IPS-18c (cell line): ENCODE measurements at regions not wholly inside any gene's neighbourhood (a gene's known extent, or its start where the extent isn't known, plus 50 kb on each side); places are given as distances from the start of the nearest gene placed in this dataset.
A peak's percentile ranks its signal among the peaks of the same experiment; 100 is the strongest.

Experiments
- H3K4me3 ChIP-seq: 2 replicates; pipeline ENCODE4 v1.7.0; 2013; ENCODE audit warnings: low read depth, mild to moderate bottlenecking, low read length, moderate library complexity; ENCODE audit not compliant: insufficient read depth
- H3K9me3 ChIP-seq: one replicate; pipeline ENCODE4 v1.6.1; 2013; ENCODE audit warnings: mild to moderate bottlenecking, low read length, moderate library complexity; ENCODE audit not compliant: control insufficient read depth, insufficient read depth

- Histone ChIP-seq H3K9me3 (no peaks in the 10 kb centered on the region), H3K4me3 (no peak overlapping the region)
Measured at GRCh38 chr3:107951126-107951525, 139.7 kb downstream of the CD47 start.

GRCh38 chr3:107950417-107950816 is 140.4 kb downstream of the CD47 start:
- no peaks in the 10 kb centered on the region for H3K9me3 ChIP-seq
- no peak overlapping the region for H3K4me3 ChIP-seq

GRCh38 chr3:107949394-107949970 is 141.3 kb downstream of the CD47 start:
- no peaks in the 10 kb centered on the region for H3K9me3 ChIP-seq
- no peak overlapping the region for H3K4me3 ChIP-seq

- no peaks in the 10 kb centered on the region for H3K9me3 ChIP-seq
- H3K4me3 ChIP-seq = no peak overlapping the region
Measured at GRCh38 chr3:107947203-107947602, 143.6 kb downstream of the CD47 start.

- H3K9me3 ChIP-seq = no peaks in the 10 kb centered on the region
- H3K4me3 ChIP-seq = no peak overlapping the region
Measured at GRCh38 chr3:107946700-107947099, 144.1 kb downstream of the CD47 start.

GRCh38 chr3:107945417-107946094 is 145.3 kb downstream of the CD47 start:
- Histone ChIP-seq H3K4me3 (no peak overlapping the region), H3K9me3 (no peaks in the 10 kb centered on the region)

GRCh38 chr3:107943786-107944523 is 146.9 kb downstream of the CD47 start:
- Histone ChIP-seq H3K9me3 (no peaks in the 10 kb centered on the region), H3K4me3 (no peak overlapping the region)

GRCh38 chr3:107942951-107943749 is 147.7 kb downstream of the CD47 start:
- no peaks in the 10 kb centered on the region for H3K9me3 ChIP-seq
- no peak overlapping the region for H3K4me3 ChIP-seq

- Histone ChIP-seq H3K4me3 (no peak overlapping the region), H3K9me3 (no peaks in the 10 kb centered on the region)
Measured at GRCh38 chr3:107942244-107942643, 148.6 kb downstream of the CD47 start.

GRCh38 chr3:107939691-107940442 is 151.0 kb downstream of the CD47 start:
- Histone ChIP-seq H3K4me3 (no peak overlapping the region), H3K9me3 (no peaks in the 10 kb centered on the region)

- H3K4me3 ChIP-seq = no peak overlapping the region
- H3K9me3 ChIP-seq = no peaks in the 10 kb centered on the region
Measured at GRCh38 chr3:107938143-107938542, 152.7 kb downstream of the CD47 start.

- no peaks in the 10 kb centered on the region for H3K9me3 ChIP-seq
- H3K4me3 ChIP-seq = no peak overlapping the region
Measured at GRCh38 chr3:107934808-107935207, 156.0 kb downstream of the CD47 start.

- H3K9me3 ChIP-seq = no peaks in the 10 kb centered on the region
Measured at GRCh38 chr3:107933450-107933849, 157.4 kb downstream of the CD47 start.

GRCh38 chr3:107931326-107931725 is 159.5 kb downstream of the CD47 start:
- no peaks in the 10 kb centered on the region for H3K9me3 ChIP-seq

More at GRCh38 chr3:107933450-107933849, 157.4 kb downstream of the CD47 start:
- H3K4me3 ChIP-seq = no peak overlapping the region

GRCh38 chr3:107929088-107929487 is 161.7 kb downstream of the CD47 start:
- H3K9me3 ChIP-seq = no peaks in the 10 kb centered on the region
- no peak overlapping the region for H3K4me3 ChIP-seq

More at GRCh38 chr3:107931326-107931725, 159.5 kb downstream of the CD47 start:
- H3K4me3 ChIP-seq = no peak overlapping the region

GRCh38 chr3:107928084-107928445 is 162.8 kb downstream of the CD47 start:
- peak overlapping the region; percentile 66 for H3K4me3 ChIP-seq

More at GRCh38 chr3:107928084-107928445, 162.8 kb downstream of the CD47 start:
- no peaks in the 10 kb centered on the region for H3K9me3 ChIP-seq
